NCI-H1694 (cell line): ENCODE measurements at regions not wholly inside any gene's neighbourhood (a gene's known extent, or its start where the extent isn't known, plus 50 kb on each side); places are given as distances from the start of the nearest gene placed in this dataset.
"Not testable (repeated sequence)": the region's sequence is repeated elsewhere in the genome, so short reads cannot be mapped to it uniquely, and the experiment has no call there.

ENCODE experiments used
- DNase-seq: peaks from one replicate; lab custom pipeline; 2025; lab: John Stamatoyannopoulos, UW

DNA sequence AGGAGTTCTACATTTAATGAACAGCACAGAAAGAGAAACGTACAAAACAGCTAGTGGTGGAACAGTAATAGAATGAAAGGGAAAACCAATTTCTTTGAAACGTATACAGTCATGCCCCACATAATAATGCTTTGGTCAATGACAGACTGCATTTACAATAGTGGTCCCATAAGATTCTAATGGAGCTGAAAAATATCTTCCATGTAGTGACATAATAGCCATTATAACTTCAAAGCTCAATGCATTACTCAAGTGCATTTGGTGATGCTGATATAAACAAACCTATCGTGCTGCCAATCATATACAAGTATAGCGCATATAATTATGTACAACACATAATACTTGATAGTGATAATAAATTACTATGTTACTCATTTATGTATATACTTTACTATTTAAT is 1008.9 kb upstream of the FOXG1 start:
- DNase-seq = not testable (repeated sequence)

DNA sequence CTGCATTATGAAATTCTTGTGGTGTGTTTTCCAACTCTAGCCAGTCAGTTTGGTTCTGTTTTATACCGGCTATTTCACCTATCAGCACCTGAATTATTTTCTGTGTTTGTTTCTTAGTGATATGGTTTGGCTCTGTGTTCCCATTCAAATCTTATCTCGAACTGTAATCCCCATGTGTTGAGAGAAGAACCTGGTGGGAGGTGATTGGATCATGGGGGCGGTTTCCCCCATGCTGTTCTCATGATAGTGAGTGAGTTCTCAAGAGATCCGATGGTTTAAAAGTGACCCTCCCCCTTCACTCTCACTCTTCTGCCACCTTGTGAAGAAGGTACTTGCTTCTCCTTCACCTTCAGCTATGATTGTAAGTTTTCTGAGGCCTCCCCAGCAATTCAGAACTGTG is 1006.2 kb upstream of the FOXG1 start:
- not testable (repeated sequence) for DNase-seq

DNA sequence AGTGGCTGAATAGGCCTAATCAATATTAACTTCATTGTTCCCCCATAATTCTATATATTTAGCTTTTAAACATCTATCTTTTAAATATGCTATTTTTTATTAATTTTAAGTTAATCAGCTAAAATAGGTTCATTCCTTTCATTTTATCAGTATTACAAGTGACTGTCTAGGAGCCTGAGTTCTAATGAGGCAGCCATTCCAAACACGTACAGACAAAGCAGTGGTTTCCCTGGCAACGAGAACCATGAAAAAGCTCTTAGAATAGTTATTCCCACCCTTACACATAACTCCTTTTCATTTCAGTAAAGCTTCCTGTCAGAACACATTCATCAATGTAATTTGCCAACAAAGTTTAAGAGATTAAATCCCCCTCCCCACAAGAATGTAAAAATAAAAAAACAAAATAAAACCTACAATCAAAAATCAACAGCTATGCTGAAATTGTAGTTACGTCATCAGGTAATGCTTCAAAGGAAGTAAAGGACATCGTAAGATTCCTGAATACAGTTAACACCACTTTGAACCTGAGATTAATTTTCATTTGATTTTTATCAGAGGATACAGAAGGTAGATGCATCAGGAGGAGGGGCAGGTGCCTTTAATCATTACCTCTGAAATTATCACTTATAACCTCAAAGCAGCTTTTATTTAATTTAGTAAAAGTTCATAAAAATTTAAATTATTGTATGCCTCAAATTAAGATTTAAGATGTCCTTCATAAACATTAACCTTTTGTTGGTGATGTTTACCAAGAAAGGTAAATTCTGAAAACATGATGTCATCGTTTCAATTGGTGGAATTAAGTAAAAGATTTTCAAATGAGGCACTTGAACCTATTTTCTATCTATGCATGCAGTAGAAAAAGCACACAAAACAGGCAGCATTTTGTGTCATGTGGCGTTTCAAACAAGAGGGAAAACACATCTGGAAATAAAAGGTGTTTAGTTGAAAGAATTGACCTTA is 967.2 kb upstream of the FOXG1 start:
- DNase-seq = not testable (repeated sequence)

DNA sequence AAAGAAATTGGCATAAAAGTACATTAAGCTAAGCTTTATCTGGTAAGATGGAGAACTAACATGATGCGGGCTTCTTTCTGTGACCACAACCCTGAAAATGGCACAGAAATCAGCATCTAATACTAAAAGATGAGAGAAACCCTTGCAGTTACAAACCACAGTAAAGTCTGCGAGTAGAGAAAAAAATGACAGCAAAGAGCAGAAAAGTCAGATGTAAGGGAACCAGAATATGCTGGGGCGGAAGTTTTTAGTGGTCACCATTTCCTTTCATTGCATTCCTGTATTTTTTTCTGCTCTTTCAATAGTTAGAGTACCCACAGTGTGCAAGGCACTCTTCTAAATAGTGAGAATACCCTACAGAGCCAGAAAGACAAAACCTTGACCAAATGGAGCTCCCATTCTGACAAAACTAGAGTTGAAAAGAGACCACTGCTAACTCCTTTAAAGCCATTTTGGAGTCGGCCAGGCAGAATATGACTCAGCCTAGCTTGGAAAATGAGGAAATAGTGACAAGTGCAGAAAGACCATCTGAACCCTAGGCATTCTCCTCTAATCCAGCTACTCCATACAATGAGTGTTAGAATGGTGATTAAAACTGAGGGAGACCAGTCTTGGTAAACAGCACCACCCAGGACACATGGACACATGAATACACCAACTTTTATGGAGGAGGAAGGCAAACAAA is 948.7 kb upstream of the FOXG1 start:
- not testable (repeated sequence) for DNase-seq

DNA sequence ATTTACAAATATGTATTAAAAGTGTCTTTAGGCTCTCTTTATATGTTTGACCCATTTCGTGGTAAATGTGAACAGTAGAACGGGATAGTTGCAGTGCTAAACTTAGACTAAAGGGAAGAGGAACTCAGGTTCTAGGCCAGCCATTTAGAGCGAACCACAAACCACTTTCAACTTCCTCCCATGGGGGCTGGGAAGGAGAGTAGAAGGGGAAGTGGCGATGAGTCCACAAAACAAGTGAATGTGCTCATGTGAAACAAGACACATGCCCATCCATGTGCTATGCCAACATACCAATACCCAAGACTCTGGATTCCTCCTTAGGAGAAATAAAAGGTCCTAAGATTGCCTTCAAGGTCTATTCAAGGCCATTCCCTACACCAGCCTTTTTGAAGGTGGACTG is 940.4 kb upstream of the FOXG1 start:
- DNase-seq = not testable (repeated sequence)

DNA sequence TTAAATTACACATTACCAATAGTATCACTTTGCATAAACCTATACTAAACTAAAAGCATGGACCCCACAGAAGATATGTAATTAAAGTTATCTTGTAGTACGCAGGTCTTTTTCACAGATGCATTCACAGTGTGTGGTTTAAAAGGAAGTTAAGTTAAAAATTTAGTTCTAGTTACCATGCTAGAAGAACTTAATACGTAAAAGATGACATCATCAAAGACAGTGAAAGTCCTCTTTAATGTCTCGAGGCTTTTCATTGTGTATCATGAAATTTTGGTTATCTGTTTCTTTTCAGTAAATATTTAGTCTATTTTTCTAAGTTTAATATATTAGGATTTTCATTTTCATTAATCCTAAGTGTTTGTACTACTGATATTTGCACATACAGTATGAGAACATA is 934.6 kb upstream of the FOXG1 start:
- not testable (repeated sequence) for DNase-seq

DNA sequence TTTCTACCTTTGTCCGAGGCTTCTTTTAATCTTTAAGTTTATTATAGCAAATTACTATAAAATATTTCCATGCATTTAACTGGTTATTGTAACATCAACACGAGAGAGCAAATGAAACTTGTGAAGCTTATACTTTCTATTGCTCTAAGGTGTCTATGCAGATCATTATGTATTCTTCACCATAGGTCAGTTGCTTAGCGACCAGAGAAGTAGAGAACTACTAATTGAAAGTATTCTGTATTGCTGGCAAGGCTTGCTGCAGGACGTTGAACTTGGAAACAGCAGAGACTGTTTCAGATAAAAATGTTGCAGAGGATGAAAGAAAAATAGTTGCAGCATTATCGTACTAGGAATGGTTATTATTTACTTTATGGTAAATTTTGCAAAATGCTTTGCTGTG is 933.6 kb upstream of the FOXG1 start:
- not testable (repeated sequence) for DNase-seq

DNA sequence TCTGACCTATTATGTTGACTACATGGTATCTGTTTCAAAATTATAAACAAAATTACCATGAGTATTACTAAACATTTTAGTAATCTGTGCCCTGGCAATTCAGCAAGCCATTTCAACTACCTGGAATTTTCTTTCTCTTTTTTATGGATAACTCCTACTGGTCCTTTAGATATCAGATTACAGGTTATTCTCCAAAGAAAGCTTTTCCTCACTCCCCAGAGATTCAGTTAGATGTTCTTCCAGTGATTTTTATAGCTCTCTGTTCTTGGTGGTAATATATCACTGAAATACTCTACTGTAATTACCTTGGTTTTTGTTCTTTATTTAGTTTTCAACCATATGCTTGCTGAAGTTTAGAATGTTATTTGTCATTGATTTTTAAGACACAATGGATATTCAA is 930.2 kb upstream of the FOXG1 start:
- no peak for DNase-seq

DNA sequence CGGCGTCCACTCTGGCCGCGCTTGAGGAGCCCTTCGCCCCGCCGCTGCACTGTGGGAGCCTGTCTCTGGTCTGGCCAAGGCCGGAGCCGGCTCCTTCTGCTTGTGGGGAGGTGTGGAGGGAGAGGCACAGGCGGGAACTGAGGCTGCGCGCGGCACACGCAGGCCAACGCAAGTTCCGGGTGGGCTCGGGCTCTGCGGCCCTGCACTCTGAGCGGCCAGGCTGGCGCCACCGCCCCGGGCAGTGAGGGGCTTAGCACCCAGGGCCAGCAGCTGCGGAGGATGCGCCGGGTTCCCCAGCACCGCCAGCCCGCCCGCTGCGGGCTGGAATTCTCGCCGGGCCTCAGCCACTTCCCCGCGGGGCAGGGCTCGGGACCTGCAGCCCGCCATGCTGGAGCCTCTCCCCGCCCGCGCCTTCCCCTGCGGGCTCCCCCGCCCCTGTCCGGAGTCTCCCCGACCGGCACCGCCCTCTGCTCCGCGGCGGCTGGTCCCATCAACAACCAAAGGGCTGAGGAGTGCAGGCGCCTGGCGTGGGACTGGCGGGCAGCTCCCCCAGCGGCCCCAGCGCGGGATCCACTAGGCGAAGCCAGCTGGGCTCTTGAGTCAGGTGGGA is 921.2 kb upstream of the FOXG1 start:
- DNase-seq = no peak

DNA sequence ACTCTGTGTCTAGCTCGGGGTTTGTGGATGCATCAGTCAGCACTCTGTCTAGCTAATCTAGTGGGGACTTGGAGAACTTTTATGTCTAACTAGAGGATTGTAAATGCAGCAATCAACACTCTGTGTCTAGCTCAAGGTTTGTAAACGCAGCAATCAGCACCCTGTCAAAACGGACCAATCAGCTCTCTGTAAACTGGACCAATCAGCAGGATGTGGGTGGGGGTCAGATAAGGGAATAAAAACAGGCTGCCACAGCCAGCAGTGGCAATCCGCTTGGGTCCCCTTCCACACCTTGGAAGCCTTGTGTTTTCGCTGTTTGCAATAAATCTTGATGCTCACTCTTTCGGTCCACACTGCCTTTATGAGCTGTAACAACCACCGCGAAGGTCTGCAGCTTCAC is 920.7 kb upstream of the FOXG1 start:
- no peak for DNase-seq

DNA sequence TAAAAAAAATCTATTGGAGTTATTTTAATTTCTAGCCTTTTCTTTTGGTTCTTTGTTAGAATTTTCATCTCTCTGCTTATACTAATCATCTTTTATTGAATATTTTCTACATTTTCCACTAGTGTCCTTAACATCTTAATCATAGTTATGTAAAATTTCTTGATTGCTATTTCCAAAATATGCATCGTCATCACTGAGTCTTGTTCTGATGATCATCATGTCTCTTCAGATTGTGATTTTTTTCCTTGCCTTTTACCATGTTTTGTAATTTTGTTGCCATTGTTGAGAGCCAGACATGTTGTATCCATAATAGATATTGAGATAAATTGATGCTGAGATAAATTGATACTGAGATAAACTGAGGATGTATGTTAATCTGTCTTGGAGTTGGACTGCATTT is 919.1 kb upstream of the FOXG1 start:
- not testable (repeated sequence) for DNase-seq

DNA sequence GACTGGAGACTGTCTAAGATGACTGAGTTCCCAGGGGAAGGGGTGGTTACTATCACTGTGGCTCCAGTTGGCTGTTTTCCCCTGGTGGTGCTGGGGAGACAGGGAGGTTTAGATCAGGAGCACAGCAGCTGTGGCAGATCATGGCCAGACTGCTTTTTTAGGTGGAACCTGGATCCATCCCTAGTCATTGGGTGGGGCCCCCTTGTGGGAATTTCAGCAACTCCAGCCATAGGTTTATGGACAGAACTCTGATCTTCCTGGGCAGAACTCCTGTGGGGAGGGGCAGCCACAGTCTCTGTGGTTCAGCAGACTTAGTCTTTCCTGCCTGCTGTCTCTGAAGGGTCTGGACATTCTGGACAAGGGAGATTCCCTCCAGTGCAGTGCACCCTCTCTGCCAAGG is 917.4 kb upstream of the FOXG1 start:
- DNase-seq = not testable (repeated sequence)

DNA sequence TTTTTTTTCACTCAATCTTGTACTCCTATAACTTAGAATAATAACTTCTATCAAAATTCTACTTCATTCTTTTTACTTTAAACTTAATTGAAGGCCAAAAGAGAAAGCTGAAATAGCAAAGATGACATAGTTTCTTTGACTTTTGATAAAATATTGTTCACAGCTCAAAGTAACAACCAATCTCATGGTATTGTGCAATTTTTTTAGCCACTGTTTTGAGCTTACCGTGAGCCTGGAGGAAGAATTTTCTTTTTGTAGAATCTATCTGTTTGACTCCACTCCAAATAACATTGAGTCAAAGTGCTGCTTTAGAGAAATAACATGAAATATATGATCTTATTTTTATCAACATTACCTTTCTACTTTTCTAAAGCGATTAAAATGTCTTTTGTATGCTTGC is 903.9 kb upstream of the FOXG1 start:
- no peak for DNase-seq

DNA sequence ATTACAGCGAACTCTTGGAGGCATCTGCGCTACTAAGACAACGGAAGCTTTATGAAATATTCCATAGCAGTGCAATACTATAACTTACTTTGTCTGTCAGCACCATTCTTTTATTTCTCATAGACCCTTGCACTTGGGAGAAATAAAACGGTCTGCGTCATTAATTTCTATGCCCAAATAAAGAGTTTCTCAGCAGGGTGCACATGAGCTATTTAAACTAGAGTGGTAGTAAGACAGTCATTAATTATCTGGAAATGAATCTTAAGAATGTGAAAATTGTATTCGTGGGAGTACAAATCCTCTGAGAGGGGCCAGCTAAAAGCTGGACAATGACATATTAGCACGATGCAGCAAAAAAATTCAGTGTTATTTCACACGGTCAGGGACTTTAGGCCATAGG is 903.4 kb upstream of the FOXG1 start:
- no peak for DNase-seq

DNA sequence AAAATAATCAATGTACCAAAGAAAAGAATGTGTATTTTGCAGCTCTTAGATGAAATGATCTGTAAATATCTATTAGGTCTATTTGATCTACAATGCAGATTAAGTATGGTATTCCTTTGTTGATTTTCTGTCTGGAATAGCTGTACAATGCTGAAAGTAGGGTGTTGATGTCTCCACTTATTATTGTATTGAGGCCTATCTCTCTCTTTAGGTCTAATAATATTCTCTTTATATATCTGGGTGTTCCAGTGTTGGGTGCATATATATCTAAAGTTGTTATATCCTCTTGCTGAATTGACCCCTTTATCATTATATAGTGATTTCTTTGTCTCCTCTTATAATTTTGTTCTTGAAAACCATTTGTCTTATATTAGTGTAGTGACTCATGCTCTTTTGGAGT is 885.5 kb upstream of the FOXG1 start:
- no peak for DNase-seq

DNA sequence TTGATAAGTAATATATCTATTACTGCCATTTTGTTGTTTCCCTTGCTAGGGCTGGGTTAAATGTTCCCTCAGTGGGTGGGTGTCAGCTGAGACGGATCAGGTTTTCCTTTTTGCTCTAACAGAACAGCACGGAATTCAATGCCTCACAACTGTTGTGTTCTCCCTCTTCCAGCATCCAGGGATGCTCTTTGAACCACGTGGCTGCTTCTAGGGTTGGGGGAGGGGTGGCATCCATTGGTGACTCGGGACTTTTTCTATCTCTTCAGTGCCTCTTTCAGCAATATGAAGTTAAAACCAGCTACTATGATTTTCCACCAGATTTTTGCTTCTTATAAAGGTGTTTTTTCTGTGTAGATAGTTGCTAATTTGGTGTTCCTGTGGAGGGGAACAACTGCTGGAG is 884.9 kb upstream of the FOXG1 start:
- no peak for DNase-seq

DNA sequence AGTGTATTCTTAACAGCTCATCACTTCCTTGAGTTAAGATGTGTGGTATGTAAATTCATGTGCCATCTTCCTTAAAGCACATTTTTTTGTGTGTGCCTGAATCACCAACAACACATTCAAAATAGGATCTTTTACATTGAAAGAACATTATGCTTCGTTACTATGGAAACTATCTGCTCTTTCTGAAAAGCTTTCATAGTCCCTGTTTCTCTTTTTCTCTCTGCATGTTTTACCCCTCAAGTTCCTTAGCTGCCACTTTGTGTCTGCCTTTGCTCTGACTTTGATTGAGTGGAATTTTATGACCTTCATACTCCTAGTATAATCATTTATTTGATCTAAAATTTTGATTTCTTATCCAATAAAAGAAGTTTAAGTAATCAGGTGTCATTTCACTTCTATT is 880.3 kb upstream of the FOXG1 start:
- no peak for DNase-seq

DNA sequence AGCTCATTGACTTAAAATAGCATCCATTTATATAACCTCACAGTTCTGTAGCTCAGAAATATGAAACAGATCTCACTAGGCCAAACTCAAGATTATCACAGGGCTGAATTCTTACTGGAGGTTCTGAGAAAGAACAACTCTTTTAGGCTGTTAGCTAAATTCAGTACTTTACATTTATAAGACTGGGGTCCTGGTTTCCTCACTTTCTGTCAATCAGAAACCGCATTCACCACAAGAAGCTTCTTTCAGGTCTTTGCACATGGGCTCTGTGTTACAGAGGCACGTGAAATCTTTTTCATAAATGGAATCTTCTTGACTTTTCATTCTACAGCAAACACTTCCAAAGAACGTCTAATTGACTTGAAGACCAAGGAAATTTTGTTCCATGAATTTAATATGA is 876.3 kb upstream of the FOXG1 start:
- DNase-seq = no peak

DNA sequence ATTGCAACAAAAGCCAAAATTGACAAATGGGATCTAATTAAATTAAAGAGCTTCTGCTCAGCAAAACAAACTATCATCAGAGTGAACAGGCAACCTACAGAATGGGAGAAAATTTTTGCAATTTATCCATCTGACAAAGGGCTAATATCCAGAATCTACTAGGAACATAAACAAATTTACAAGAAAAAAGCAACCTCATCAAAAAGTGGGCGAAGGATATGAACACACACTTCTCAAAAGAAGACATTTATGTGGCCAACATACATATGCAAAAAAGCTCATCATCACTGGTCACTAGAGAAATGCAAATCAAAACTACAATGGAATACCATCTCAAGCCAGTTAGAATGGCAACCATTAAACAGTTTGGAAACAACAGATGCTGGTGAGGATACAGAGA is 858.1 kb upstream of the FOXG1 start:
- DNase-seq = not testable (repeated sequence)

DNA sequence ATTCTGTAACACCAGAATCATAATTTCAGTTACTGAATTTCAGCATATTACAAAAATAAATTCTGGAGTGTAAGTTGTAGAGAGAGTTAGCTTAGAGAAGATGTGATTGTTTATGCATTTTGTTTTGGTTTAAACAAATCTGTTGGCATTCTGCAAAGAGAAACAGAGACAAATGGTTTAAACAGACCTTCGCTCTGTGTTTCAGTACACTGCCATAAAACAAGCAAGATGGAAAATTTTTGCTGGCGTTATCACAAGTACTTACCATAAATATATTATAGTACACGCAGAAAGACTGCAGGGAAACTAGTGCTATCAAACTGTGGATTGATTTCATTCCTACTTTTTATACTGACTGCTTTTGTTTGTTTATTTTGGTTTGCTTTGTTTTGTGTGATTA is 850.3 kb upstream of the FOXG1 start:
- DNase-seq = no peak

DNA sequence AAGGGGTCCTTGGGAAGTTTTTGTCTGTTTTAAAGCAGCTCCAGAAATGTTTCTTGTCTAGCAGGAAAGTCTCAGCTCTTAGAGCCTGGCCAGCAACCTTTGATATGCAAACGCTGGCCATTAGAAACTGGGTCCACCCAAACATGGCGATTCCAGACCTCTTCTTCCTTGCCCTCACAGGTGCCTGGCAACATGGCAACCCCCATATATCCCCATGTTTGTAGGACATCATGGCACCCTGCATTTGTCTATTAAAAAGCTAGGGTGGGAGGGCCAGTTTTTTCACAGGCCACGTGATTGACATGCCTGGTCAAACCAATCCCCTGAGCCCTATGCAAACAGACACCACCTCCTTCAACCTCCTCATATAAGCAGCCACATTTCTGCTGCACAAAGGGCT is 848.7 kb upstream of the FOXG1 start:
- no peak for DNase-seq

DNA sequence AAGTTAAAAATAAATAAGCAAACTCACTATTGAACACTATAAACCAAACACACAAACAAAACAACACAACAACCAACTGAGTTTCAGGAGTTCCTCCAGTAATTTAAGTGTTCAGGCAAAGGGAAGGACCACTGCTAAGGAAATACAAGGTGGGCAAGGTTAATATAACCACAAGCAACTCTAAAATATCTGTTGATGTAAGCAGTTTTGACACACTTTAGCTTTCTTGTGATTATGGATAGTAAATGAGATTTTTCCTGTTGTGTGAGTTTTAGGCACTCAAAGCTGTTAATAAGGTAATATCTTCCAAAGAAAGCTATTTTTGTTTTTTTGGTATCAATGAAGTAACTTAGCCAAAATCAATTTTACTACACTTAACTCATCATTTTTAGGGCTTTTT is 839.1 kb upstream of the FOXG1 start:
- DNase-seq = no peak

DNA sequence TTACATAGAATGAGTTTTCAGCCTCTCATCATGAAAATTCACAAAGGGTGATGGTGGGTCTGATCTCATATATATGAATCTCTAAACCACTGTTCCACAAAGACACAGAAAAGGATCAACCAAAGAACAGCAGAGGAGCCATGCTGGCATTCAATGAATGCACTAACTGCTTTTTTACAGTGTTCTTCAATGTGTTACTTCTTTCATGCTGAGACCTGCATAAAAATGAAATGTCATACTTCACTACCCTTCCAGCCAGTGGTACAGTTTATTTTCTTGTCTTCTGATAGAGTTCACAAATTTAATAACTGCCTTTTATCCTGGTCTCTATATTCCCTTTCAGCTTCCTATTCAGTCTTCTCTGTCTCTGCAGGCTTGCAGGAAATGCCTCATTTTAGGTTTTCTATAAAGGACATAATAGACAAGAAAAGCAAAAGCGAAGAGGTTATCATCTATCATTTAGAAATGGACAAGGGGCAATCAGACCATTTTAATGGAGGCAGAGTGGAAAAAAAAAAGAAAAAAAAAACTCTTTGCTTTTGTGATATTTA is 836.7 kb upstream of the FOXG1 start:
- DNase-seq = no peak
